HL-60 (cell line): ENCODE measurements at regions not wholly inside any gene's neighbourhood (a gene's known extent, or its start where the extent isn't known, plus 50 kb on each side); places are given as distances from the start of the nearest gene placed in this dataset.

ENCODE experiments used
- CTCF ChIP-seq: IDR thresholded peaks from one replicate; pipeline ENCODE4 v1.5.1; 2011; ENCODE audit warnings: low read length, control low read depth, inconsistent platforms; ENCODE audit not compliant: insufficient read depth
- GABPA ChIP-seq: IDR thresholded peaks from 2 replicates; pipeline ENCODE4 v1.6.1; 2012; ENCODE audit warnings: low read depth
- POLR2AphosphoS5 ChIP-seq: IDR thresholded peaks from 2 replicates; pipeline ENCODE4 v1.6.1; 2012; ENCODE audit warnings: low read depth
- REST ChIP-seq: IDR thresholded peaks from 2 replicates; pipeline ENCODE4 v1.6.1; 2012; ENCODE audit warnings: low read depth; ENCODE audit not compliant: insufficient replicate concordance
- SPI1 ChIP-seq: IDR thresholded peaks from 2 replicates; pipeline ENCODE4 v1.6.1; 2012; ENCODE audit warnings: low read depth, mild to moderate bottlenecking, borderline replicate concordance

GRCh38 chr9:104027295-104027694 lies 66.8 kb upstream of the SMC2 start:
- TF ChIP-seq POLR2AphosphoS5 = no peak
- no peak for TF ChIP-seq CTCF
- TF ChIP-seq GABPA = no peak
- no peak for TF ChIP-seq SPI1
- TF ChIP-seq REST = no peak
